Astrocyte of the hippocampus (primary cell): ENCODE measurements at regions not wholly inside any gene's neighbourhood (a gene's known extent, or its start where the extent isn't known, plus 50 kb on each side); places are given as distances from the start of the nearest gene placed in this dataset.
"Not testable (repeated sequence)": the region's sequence is repeated elsewhere in the genome, so short reads cannot be mapped to it uniquely, and the experiment has no call there.

Experiments
- DNase-seq: peaks from one replicate; pipeline ENCODE4 v3.0.0; 2011; ENCODE audit warnings: low read depth, low spot score

DNA sequence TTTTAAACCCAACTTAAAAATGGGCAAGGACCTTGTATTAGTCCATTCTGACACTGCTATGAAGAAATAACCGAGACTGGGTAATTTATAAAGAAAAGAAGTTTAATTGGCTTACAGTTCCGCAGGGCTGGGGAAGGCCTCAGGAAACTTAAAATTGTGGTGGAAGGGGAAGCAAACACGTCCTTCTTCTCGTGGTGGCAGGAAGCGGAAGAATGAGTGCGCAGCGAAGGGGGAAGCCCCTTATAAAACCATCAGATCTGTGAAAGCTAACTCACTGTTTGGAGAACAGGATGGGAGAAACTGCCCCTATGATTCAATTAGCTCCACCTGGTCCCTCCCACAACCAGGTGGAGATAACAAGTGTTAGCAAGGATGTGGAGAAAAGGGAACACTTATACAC, 237.7 kb downstream of the SEC16B start:
- no peak for DNase-seq

DNA sequence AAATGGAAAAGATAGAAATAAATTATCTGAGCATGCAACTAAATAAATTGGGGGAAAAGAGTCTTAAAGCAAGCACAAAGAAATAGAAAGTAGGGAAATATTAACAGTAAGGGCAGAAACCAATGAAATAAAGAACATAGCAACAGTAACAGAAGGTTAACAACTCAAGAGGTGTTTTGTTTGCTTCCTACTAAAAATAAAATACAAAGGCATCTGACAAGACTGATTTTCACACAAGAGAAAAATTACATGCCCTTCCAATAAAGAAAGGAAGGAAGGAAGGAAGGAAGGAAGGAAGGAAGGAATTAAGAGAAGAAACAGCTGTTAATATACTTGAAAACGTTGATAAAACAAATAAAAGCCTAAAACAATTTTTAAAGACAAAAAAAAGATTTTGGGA, 240.2 kb downstream of the SEC16B start:
- no peak for DNase-seq

DNA sequence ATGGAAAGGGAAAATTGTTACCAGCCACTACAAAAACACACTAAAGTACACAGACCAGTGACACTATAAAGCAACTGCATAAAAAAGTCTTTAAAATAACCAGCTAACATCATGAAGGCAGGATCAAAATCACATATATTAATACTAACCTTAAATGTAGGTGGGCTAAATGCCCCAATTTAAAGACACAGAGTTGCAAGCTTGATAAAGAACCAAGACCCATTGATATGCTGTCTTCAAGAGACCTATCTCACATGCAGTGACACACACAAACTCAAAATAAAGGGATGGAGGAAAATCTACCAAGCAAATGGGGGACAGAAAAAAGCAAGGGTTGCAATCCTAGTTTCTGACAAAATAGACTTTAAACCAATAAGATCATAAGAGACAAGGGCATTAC, 246.3 kb downstream of the SEC16B start:
- no peak for DNase-seq

DNA sequence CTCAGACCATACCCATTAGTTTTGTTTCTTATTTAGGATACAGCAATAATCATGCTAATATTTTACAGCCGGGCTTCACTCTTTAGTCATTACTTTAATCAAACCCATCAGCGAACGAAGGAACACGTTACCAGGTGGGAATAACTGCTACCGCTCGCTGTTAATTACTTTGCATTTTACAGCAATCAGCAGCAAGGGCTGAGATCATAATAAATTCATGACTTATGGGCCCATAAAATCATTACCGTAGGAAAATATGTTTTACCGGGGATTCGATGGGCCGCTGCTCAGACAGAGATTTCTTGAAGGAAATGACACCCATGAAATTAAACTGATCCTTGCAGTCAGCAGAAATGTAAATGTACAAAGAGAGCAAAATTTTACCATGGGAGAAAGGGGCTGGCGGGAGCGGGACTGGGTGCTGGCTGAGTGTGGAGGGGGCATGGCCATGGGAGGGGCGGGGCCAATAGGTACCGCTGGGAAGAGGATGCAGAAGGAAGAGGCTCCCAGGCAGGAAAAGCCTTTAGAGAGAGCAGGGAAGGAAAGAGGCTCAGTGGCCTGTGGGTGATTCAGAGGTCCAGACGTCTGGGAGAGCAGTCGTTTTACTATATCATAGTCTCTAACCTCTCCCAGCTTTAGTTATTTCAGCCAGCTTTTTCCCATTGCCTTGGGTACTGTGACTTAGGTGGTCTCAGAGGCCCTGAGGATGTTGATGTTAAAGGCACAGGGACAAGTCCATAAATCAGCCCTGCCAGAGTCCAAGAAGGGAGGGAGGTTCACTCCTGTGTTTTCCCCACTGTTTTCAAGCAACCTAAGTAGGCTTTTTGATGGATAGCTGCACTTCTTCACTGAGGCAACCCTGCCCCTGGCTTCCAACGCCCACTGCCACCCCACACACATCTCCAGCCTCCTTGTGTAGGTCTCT, 258.9 kb downstream of the SEC16B start:
- DNase-seq: no peak

DNA sequence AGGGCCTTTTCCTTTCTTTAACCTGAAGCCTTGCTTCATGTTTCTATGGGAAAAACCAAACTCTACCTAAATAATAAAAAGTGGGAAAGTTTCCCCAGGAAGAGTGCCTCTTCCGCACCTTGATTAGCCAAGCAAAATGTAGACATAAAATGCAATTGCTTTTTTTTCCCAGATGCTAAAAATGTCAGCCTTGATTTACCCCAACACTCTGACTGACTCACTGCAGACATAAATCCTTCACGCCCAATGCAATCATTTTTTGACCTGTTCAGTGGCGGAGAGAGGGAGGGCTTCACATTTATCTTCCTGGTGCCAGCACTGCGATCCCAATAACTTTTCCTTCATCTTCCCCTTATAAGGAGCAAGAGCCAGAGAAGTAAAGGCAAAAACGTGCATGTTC, 261.5 kb downstream of the SEC16B start:
- DNase-seq: no peak

DNA sequence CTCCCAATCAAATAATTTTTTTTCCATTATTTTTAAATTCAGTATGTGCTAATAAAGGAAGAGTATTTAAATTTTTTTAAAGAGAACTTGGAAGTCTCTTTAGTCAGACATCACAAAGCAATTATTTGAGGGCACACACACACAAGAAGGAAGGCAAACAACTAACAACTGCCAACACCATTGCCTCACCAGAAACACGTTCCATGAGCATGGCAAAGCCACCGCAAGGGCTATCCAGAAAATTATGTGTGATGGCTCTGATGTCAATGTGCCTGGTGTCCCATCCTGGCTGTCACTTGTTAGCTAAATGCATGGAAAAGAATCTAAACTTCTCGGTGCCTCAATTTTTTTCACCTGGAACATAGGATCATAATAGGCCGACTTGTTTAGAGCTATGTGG, 262.9 kb downstream of the SEC16B start:
- DNase-seq: no peak

DNA sequence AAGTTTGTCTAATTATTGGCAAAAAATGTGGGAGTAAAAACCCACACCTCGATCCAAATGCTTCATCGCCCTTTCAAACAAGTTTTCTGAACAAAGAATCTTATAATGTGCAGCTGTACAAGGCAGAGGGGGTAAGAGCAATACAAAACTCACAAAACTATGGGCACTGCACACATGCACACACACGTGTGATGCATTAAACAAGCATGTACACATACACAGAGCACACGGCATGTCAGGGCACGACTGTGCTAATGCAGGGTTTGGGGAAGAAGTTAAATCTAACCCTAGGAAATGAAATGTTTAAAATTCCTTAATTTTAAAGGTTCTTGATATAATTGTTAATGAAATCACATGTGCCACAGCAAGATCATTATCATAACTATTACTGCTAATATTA, 264.0 kb downstream of the SEC16B start:
- DNase-seq: no peak

DNA sequence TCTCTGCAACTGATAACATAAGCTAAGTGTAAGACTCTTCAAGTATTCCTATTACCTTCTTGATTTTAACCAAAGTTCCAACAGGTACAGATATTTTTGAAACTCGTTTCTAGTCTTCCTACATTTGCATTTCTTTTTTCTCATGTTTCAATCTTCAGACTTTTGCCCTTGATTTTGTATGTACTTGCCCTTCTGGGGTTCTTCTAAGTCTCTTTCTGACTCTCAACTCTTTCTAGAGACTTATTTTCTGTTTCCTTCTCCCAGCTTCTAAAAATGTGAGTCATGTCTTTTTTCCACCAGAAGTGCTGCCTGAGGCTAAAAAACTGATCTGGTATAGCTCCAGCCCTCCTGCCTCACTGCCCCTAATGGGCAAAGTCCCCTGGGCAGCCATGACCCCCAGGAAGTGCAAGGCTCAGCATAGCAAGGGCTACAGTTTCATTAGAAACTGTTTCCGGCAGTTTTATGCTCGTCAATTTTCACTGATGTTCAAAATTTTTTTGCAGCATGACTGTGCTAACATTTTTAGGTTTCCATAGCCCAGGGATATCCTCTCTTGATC, 265.9 kb downstream of the SEC16B start:
- no peak for DNase-seq

DNA sequence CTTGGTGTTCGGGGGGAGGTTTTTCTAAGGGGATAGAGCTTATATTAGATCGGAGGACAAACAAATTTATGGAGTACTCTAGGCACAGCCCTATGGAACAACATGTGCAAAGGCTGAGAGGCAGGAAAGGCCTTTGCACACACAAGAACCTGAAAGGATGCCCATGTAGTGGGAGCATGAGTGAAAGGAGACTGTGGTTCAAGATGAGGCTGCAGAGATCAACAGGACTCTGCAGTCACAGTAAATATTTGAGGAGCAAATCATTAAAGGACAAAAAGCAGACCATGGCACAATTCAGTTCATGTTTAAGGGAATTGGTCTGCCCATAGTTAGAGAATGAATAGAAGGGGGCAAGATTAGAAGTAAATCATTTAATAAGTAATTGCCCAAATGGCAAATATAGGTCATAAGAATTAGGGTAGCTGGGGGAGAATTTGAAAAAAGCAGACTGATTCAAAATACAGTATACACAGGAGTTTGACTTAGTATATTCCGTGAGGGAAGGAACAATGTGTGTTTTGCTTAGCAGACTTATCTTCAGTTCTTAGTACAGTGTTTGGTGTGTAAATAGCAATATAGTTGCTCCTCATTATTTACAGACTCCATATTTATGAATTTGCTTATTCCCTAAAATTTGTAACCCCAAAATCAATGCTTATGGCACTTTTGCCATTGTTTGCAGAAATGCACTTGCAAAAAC, 268.1 kb downstream of the SEC16B start:
- DNase-seq: no peak

DNA sequence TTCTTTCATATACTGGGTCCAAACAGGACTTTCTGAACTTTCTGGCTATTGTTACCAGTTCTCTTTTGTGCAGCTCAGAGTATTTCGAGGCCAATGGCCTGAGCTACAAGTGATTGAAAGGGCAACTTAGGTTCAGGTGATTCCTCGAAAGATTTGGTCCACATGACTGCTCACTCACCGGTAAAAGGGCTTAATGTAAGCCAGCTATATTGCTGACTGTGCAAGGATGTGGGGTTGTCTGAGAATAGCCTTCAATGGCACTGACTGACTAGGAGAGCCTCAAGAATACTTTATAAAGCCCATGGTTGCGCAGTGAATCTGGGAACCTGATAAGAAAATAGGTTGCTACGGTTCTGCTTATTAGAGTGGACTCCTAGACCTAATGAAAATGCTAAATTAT, 269.0 kb downstream of the SEC16B start:
- no peak for DNase-seq

DNA sequence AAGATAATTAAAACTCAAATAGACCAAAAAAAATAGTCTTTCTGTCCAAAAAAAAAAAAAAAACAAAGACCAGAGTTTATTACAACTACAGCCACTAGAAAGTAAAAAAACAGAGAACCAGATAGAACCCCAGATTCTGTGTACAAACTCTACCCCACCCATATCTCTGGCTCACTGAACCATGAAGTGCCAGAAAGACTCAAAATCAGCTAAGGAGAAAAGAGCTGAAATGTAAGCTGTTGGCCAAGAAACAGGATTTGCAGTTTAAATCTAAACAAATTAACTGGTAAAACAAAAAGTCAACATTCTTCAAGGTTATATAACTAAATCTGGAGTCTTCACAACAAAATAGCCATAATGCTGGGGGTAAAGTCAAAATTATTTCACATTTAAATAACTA, 278.9 kb downstream of the SEC16B start:
- DNase-seq: no peak

DNA sequence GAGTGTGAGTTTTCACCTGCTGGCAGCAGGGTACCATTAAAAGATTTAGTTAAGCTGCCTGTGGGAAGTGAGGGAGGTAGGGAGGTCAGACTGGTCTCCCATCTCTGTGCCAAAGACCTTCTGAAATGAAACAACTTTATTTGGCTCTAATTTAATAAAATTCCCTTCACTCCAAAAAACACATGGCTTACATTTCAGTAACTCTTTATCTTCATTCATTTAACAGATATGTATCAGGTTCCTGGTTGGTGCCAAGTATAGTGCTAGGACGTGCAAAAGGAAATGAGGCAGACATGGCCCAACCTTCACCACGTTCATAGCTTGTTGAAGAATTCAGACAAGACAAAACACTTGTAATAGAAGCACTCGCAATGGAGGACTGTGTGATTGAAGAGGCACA, 282.3 kb downstream of the SEC16B start:
- DNase-seq: no peak

DNA sequence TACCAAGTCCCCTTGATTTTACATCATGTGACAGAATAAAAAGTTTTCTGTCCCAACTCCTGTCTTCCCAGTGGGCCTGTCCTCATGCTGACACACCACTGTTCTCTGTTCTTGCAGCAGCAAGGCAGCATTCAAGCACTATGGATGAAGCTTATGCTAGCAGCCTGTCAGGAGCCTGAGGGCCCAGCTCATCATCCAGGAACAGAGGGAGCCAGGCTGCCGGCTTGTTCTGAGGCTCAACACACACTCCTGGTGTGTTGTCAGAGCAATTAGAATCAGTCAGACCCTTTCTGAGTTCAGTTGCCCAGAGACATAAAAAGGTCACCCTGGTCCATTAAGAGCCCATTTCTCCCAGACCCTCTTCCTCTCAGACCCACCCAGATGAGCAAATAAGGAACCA, 282.9 kb downstream of the SEC16B start:
- DNase-seq: no peak

DNA sequence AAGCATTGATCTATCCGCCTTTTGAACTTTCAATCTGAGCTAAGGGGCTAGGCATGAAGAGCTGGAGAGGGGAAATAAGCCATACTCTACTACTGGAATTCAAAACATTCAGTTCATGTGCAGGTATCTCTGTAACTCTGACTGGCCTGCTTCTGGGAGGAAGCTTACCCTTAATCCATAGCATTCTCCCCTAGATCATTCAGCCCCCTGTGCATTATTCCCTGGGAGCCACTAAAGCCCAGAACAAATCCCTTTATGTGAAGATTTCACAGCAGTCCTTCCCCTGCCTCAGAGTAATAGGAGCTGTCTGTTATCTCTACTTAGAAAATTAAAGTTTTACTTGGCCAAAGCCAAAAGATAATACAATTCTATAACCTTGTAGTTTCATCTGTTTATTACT, 300.7 kb downstream of the SEC16B start:
- DNase-seq: no peak

DNA sequence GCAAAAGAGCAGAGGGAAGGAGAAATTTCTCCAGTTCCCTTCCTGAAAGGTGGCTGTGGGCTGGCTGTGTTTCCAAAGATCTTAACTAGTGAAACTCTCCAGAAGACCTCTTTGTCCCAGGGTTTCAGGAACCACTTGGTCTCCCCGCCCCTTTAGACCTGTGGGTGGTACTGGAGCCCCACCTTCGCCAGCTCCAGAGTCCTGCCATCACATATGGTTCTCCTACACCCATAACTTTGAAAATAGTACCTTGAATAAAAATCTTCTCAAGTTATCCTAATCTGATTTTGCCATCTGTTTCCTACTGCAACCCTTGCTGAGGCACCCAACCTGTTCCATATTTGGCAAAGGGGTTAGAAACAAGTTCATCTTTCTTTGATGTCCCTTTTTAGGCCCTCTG, 303.9 kb downstream of the SEC16B start:
- DNase-seq: no peak

DNA sequence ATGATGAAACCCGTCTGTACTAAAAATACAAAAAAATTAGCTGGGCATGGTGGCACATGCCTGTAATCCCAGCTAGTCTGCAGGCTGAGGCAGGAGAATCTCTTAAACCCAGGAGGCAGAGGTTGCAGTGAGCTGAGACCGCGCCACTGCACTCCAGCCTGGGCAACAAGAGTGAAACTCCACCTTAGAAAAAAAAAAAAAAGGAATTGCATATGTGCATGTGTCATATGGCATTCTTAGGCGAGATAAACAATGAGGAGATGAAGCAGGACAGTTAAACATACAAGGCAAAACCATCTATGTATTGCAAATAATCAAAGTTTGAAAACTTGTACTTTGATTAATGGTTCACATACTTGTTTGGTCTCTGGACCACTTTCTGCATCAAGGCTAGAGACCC, 305.1 kb downstream of the SEC16B start:
- not testable (repeated sequence) for DNase-seq

DNA sequence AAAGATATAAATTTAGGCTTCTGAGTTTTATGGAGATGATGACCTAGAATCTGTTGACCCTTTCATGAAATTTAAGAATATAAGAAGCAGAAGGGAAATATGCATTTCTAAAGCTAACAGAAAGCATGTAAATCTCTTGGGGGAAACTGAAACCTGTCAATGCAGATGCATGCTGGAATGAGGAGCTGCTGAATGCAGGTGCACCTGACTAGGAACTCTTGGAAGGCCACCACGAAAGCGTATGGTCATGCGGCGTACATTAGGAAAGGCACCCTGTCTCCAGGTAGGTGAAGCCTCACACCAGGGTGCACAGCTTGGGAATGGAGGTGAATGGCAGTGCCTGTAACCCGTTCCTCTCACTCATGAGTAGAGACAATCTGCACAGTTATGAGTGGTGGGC, 309.7 kb downstream of the SEC16B start:
- DNase-seq: no peak

DNA sequence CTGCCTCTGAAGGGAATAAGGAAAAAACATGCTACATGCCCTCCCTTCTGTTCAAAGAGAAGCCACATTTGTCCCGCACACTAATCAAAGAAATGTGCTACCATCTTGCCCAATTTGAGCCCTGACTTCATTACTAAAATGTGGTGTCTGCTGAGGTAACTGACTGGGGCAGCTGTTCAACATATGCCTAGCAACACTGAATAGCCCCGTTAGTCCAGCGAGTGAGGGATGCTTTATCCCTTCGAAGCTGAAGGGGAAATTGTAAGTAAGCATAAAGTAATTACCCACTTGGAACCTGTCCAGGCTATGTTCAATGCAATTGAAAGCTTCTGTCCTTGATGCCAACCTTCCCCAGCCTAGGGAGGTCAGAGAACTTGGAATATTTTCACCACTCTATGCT, 310.6 kb downstream of the SEC16B start:
- no peak for DNase-seq

DNA sequence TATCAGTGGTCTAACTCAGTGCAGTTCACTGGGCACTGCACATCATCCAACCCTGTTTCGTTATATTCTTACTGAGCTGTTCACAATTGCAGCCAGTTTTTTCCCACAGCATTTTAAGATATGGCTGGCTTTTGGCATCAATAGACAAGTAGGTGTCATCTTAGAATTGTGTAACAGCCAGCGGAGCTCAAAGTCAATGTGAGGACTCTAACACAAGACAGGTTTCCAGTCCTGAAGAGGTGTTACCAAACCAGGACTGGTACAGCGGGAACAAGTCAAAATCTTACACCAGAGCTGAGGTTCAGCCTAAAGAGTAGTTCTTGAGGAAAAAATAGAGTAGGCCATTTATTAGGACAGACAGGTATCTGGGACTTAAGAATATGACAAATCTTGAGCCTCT, 313.3 kb downstream of the SEC16B start:
- DNase-seq: no peak

DNA sequence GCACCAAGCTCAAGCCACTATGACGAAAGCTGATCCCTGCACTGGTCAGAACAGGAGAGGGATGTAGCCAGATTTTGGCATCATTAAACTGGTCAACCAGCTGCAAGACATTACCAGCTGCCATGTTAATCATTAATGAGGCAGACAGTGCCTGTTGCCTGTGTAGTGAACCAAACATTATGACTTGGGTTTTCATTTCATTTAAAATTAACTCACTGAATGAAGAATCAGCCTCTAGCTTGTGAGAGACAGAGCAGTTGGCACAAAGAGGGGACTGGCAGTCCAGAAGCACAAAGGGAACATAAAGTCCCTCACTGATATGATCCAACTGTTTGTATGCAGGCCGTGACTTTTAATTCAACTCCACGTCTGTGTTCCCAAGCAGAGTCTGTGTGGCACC, 318.9 kb downstream of the SEC16B start:
- DNase-seq: no peak

DNA sequence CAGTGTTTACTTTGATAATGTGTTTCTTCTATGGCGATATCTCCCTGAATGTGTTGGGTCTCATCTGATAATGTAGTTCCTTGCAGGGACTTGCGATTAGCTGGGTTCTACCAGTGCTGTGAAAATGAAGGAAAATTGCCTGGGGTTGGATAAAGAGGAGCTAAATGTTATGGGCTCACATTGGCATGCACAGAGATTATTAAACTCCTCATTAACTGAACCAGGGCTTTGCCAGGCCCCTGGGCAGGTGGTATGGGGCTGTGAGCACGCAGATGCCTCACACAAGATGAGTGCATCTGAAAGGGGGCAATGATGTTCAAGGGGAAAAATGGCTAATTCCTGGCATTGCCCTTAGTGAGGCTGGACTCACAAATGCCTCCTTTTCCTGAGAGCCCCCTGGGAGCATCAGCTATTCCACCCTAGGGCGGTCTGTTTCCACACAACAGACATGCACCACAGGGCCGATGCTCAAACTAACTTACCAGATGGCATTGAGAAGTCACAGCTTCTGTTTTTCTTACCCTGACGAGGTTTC, 321.1 kb downstream of the SEC16B start:
- DNase-seq: no peak

DNA sequence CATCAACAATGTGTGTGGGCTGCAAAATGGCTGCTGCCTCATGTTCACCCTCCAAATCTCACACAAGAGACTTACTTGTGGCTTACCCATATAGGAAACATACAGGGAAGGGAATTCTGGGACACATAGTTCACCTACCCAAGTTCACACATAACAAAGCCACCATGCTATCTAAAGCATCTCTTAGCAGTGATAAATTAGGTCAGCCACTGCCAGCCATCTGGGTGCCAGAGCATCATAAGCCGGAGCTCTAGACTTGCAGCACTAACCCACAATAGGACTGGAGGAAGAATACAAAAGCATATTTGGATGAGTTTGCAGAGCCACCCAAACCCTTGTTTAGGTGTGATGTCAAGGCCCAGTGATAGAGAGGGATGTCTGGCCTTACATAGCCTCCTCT, 321.7 kb downstream of the SEC16B start:
- DNase-seq: no peak
